A673 (cell line): ENCODE measurements at regions not wholly inside any gene's neighbourhood (a gene's known extent, or its start where the extent isn't known, plus 50 kb on each side); places are given as distances from the start of the nearest gene placed in this dataset.

ENCODE experiments used
- CTCF ChIP-seq: fragments of 300-800, 200-600 bp; sonication (generic); conservative IDR thresholded peaks from 2 replicates; pipeline ENCODE4 v1.5.1; 2017; ENCODE audit warnings: low read depth, mild to moderate bottlenecking, antibody characterized with exemption, low read length, moderate library complexity, mixed read lengths
- EZH2 ChIP-seq: fragments of 200-600 bp; sonication (generic); IDR thresholded peaks from 2 replicates; pipeline ENCODE4 v1.6.1; 2017; ENCODE audit warnings: borderline replicate concordance, low read depth, mild to moderate bottlenecking, mixed read lengths, antibody characterized with exemption, low read length; ENCODE audit not compliant: poor library complexity, severe bottlenecking

GRCh38 chr10:44065788-44066526 lies 318.9 kb downstream of the CXCL12 start:
- TF ChIP-seq CTCF = no peak
- no peak for TF ChIP-seq EZH2
